Right lobe of liver (tissue), 6 donors: ENCODE measurements at regions not wholly inside any gene's neighbourhood (a gene's known extent, or its start where the extent isn't known, plus 50 kb on each side); places are given as distances from the start of the nearest gene placed in this dataset.
A peak's percentile ranks its signal among the peaks of the same experiment; 100 is the strongest.

Source experiments
- ATAC-seq, 4 donors: fragments of 200-7000 bp; cut with Tn5 transposase; one replicate each; pipeline ENCODE4 v1.9.1; 2020; ENCODE audit warnings: mild to moderate bottlenecking in 4 of 4, moderate library complexity in 4 of 4
- DNase-seq, 3 donors: peaks; one replicate each; pipeline ENCODE4 v3.0.0-alpha.2; 2020
- H3K27ac ChIP-seq, 3 donors: fragments of 200-600 bp; one replicate each; pipeline ENCODE4 v1.8.0; 2022
- H3K27me3 ChIP-seq, 2 donors: fragments of 200-600 bp; one replicate each; pipeline ENCODE4 v1.8.0; 2022
- H3K36me3 ChIP-seq, 4 donors: fragments of 200-600 bp; sonication (generic) in 1 of 4; one replicate each; pipeline versions ENCODE4 v1.5.1 to v1.8.0; 2017 to 2022; ENCODE audit warnings: control low read depth in 1 of 4
- H3K4me1 ChIP-seq, 4 donors: fragments of 200-600 bp; sonication (generic) in 1 of 4; one replicate each; pipeline versions ENCODE4 v1.5.1 to v1.8.0; 2017 to 2022; ENCODE audit warnings: control low read depth in 1 of 4
- H3K4me3 ChIP-seq, 3 donors: fragments of 200-600 bp; one replicate each; pipeline ENCODE4 v1.8.0; 2022
- H3K9me3 ChIP-seq, 4 donors: fragments of 200-600 bp; sonication (generic) in 1 of 4; one replicate each; pipeline versions ENCODE4 v1.5.1 to v1.8.0; 2017 to 2022; ENCODE audit warnings: control low read depth in 1 of 4
- POLR2A ChIP-seq: fragments of 450-650 bp; IDR thresholded peaks from one replicate; pipeline ENCODE4 v1.6.1; 2017; ENCODE audit warnings: antibody characterized with exemption, mild to moderate bottlenecking
- WGBS: methylation state at CpG from one replicate; pipeline ENCODE4 v1.1.6; 2018; ENCODE audit warnings: low coverage, low lambda C conversion rate; ENCODE audit not compliant: insufficient coverage; ENCODE audit errors: missing lambda C conversion rate; 5-methylcytosine and 5-hydroxymethylcytosine counted together
- intact Hi-C, 2 donors: fragments of 100-400 bp; cut with DNase I; formaldehyde crosslinking; loops; one replicate each; pipeline versions ENCODE4 v1.11.2 to v1.14.1; 2022
- TF ChIP-seq, protein P1 (sequence below), 4 donors: fragments of 200-600 bp in 3 of 4; fragments of 450-650 bp in 1 of 4; IDR thresholded peaks; one replicate each; pipeline versions ENCODE4 v1.5.1 to v1.8.0; 2016 to 2022; ENCODE audit warnings: antibody characterized with exemption in 4 of 4, mild to moderate bottlenecking in 2 of 4
- donor health status: DM: no; HTN: yes; CAD: no.
- donor health status: DM: no; HTN: no; CAD: no.
- donor health status: DM: no; HTN: no; CAD: no.
- donor health status: DM: no; HTN: yes; CAD: no.
- donor health status: DM: no; HTN: yes; CAD: no.

DNA sequence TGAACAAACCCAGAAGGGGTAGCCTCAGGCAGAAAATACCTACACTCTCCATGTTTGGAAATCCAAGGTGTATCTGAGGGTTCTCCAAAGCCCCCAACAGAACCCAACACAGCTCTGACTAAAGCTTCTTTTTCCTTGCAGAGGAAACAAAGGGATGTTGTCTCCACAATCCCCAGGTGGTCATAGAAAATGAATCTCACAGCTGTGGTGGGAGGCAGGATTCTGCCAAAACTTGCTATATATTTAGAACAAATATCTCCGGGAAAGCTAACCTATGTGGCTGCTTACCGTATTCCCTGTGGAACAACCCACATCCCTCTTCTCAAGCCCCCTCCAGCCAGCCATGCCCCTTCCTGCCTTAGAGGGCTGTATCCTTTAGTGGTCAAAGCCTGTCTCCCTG is 406.1 kb downstream of the PRDM2 start:
- no peaks in the 10 kb centered on the region for H3K4me1 ChIP-seq
- intact Hi-C loops, result no loop called here
- no peak for ATAC-seq
- H3K36me3 ChIP-seq, result no peaks in the 10 kb centered on the region
- H3K27ac ChIP-seq, result no peak overlapping the region
- TF ChIP-seq, protein P1, sequence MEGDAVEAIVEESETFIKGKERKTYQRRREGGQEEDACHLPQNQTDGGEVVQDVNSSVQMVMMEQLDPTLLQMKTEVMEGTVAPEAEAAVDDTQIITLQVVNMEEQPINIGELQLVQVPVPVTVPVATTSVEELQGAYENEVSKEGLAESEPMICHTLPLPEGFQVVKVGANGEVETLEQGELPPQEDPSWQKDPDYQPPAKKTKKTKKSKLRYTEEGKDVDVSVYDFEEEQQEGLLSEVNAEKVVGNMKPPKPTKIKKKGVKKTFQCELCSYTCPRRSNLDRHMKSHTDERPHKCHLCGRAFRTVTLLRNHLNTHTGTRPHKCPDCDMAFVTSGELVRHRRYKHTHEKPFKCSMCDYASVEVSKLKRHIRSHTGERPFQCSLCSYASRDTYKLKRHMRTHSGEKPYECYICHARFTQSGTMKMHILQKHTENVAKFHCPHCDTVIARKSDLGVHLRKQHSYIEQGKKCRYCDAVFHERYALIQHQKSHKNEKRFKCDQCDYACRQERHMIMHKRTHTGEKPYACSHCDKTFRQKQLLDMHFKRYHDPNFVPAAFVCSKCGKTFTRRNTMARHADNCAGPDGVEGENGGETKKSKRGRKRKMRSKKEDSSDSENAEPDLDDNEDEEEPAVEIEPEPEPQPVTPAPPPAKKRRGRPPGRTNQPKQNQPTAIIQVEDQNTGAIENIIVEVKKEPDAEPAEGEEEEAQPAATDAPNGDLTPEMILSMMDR (IDR thresholded peaks at IDR 0.05), result no peak
- TF ChIP-seq POLR2A, result no peak
- no CpG with 5 or more reads among the region's 2 CpGs for WGBS
- H3K27me3 ChIP-seq, result no peaks in the 10 kb centered on the region
- no peaks in the 10 kb centered on the region for H3K9me3 ChIP-seq
- DNase-seq, result no peak
- no peak overlapping the region for H3K4me3 ChIP-seq

DNA sequence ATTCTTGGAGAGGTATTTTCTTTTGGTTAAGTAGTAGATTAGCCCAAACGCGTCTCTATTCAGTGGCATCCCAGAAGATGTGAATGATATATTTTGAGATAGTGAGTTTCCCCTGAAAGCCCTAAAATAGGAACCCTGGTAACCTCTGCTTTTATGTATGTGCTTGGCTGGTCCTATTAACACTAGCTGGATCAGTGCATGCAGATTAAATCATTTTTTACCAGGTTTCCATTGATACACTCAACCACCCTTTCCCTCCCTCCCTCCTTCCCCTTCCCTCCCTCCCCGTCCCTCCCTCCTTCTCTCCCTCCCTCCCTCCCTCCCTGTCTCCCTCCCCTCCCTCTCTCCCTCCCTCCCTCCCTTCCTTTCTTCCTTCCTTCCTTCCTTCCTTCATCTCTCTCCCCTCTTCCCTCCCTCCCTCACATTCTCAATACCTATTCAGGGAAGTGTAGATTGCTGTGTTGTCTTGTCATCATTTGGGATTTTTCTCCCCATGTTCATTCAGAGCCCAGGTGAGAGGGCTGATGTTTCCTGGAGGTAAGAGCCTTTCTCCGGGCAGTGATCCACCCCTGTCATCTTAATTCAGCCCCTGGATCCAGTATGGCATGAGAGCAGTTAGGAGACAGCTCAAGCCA is 406.8 kb downstream of the PRDM2 start:
- Histone ChIP-seq H3K36me3 (no peaks in the 10 kb centered on the region), H3K9me3 (no peaks in the 10 kb centered on the region), H3K4me3 (no peak overlapping the region), H3K27me3 (no peaks in the 10 kb centered on the region), H3K27ac (no peak overlapping the region), H3K4me1 (no peaks in the 10 kb centered on the region)
- ATAC-seq (no peak), DNase-seq (no peak)
- TF ChIP-seq POLR2A, result no peak
- TF ChIP-seq, protein P1 (IDR thresholded peaks at IDR 0.05), result no peak
- WGBS, result 38% methylated on average over 3 of the region's 4 CpGs
- intact Hi-C loops, result no loop called here

DNA sequence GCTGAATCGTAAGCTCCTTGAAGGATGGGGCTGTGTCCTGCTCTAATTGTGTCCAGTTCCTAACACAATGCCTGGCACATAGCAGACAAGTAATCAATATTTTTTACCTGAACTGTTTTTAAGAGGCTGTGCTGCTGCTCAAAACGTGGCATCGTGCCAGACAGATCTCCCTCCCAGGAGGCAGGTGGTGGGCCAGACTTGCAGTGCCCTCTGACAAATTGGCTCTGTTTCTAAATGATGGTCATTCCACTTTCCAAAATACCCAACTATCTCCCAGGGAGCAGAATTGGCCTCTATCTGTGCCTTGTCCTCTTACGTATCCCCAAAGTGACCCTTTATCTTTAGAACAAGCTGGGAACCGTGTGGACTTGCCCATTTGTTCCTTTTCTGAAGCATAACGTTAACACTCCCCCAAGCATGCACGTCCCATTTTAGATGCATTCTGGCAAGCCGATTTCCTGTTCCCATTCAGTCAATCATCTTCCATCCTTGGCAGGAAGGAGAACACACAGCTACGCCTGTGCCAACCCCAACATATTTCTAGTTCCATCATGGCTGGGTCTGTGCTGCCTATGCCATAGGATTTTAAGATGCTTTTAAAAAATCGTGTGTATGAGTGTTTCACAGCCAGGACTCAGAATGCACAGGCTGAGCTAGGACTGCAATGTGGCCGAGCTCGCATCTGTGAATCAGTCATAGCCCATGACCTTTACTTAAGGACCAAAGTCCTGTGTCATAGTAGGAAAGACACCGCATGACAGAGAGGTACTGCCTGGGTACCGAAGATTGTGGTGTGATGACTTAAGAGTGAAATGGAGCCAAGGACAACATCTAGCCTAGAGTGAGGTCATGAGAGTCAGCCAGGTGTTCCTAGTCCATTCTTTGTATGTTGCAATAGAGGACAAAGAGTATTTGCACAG is 408.6 kb downstream of the PRDM2 start:
- DNase-seq (no peak), ATAC-seq (peak in 3 of 4 donors; percentile 47 to 86 (median 72))
- H3K27me3 ChIP-seq, result no peaks in the 10 kb centered on the region
- TF ChIP-seq, protein P1 (IDR thresholded peaks at IDR 0.05), result no peak
- no peak for TF ChIP-seq POLR2A
- no peak overlapping the region for H3K27ac ChIP-seq
- WGBS, result 45% methylated on average over 14 of the region's 14 CpGs
- intact Hi-C loops, result no loop called here
- H3K4me3 ChIP-seq, result no peak overlapping the region
- H3K4me1 ChIP-seq, result no peaks in the 10 kb centered on the region
- H3K9me3 ChIP-seq, result no peaks in the 10 kb centered on the region
- H3K36me3 ChIP-seq, result no peaks in the 10 kb centered on the region

DNA sequence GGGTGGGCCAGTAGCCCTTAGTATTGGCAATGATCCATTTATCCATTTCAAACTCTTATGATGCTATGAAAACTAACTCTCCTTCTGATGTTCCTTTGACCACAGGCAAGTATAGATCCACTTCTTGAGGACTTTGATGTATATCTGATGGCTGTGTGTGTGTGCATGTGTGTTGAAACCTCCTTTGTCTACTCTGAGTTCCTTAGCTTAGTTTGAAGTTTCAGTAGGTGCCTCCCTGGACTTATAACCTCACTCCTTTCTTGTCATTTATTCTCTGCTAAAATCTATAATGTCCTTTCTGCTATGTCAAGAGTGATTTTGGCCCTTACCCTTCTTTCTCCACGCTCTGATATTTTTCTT is 409.3 kb downstream of the PRDM2 start:
- Histone ChIP-seq H3K4me3 (no peak overlapping the region), H3K27ac (no peak overlapping the region), H3K4me1 (no peaks in the 10 kb centered on the region), H3K9me3 (no peaks in the 10 kb centered on the region), H3K27me3 (no peaks in the 10 kb centered on the region), H3K36me3 (no peaks in the 10 kb centered on the region)
- intact Hi-C loops, result no loop called here
- ATAC-seq (peak in 1 of 4 donors; percentile 46), DNase-seq (no peak)
- WGBS, result 38% methylated on average over 1 of the region's 1 CpG
- no peak for TF ChIP-seq POLR2A
- TF ChIP-seq, protein P1 (IDR thresholded peaks at IDR 0.05), result no peak
